K562 (cell line): ENCODE measurements at regions not wholly inside any gene's neighbourhood (a gene's known extent, or its start where the extent isn't known, plus 50 kb on each side); places are given as distances from the start of the nearest gene placed in this dataset.

Experiments used
- MAX ChIP-seq: sonication (generic); formaldehyde crosslinking; IDR thresholded peaks from 2 replicates; pipeline ENCODE4 v1.9.0; 2022; ENCODE audit warnings: mild to moderate bottlenecking, missing genetic modification reagents
- RAD21 ChIP-seq, 2 experiments: fragments of 250-450 bp in 1 of 2; fragments of 450-650 bp in 1 of 2; sonication (Bioruptor Pico) in 1 of 2; formaldehyde crosslinking in 1 of 2; IDR thresholded peaks in 1 of 2; conservative IDR thresholded peaks in 1 of 2; 2 replicates each; pipeline versions ENCODE4 v1.4.0 to v1.8.0; 2020 to 2022; ENCODE audit warnings: mild to moderate bottlenecking in 2 of 2, moderate library complexity in 1 of 2
- ZBTB12 ChIP-seq: fragments of 250-450 bp; sonication (Bioruptor Pico); IDR thresholded peaks from 2 replicates; pipeline ENCODE4 v1.4.0; 2020

GRCh38 chr12:124652661-124653060 is 85.2 kb upstream of the NCOR2 start:
- TF ChIP-seq ZBTB12 (no peak), MAX (CRISPR knock-in tag) (no peak), RAD21 (CRISPR knock-in tag; conservative IDR thresholded peaks at IDR 0.05 in 1 of 2, IDR thresholded peaks at IDR 0.05 in 1 of 2) (no peak)
